CMK (cell line): ENCODE measurements at regions not wholly inside any gene's neighbourhood (a gene's known extent, or its start where the extent isn't known, plus 50 kb on each side); places are given as distances from the start of the nearest gene placed in this dataset.
"Not testable (repeated sequence)": the region's sequence is repeated elsewhere in the genome, so short reads cannot be mapped to it uniquely, and the experiment has no call there.

ENCODE experiments used
- DNase-seq: peaks from one replicate; pipeline ENCODE4 v3.0.0-alpha.2; 2010; ENCODE audit warnings: low read depth

DNA sequence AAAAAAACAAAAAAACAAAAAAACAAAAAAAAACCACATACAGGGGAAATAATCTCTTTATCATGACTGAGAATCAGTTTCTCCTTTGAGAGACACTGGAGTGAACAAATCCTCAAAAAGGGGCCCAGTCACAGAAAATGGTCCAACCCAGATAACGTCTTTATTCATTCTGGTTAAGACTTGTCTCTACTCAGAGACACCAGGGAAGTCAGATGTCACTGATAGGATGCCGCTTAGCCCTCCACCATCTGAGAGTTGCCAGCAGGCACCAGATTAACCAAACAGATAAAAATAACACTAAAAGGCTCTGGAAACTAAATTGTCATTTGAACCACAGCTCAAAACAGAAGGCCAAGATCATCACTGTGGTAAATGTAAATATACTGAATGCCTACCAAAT, 1163.4 kb upstream of the ATXN8OS start:
- DNase-seq, result no peak

DNA sequence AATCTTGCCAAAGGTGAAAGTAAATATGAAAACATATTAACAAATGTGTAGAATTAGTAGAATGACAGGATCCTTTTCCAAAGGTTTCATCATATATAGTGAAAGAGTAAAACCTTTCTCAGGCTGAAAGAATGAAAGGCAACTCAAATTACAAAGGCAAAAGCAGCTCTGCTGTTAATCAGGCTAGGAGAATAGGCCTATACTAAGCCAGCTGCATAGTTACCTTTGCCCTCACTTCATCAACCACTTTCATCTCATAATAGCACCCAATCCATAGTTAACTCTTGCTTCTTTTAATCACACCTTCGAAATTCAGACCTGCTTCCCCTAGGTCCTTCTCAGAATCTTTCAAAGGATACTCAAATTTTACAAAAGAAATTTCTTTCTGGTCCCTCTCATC, 1167.6 kb upstream of the ATXN8OS start:
- no peak for DNase-seq

DNA sequence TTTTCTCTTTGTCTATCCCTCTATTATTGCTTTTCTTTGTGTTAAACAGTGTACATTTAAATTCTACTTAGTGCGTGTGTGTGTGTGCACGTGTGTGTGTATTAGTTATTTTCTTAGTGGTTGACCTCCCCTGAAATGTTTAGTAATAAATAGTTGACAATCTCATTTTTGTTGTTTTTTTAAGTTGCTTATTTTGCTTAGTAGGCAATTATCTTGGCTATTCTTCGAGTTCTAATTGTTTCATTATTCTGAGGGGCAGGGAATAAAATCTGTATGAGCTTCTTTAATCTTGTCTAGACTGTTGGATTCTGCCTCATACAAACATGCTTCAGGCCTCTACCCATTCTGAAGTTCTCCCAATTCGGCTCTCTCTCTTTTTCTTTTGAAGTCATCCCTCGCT, 1169.0 kb upstream of the ATXN8OS start:
- no peak for DNase-seq

DNA sequence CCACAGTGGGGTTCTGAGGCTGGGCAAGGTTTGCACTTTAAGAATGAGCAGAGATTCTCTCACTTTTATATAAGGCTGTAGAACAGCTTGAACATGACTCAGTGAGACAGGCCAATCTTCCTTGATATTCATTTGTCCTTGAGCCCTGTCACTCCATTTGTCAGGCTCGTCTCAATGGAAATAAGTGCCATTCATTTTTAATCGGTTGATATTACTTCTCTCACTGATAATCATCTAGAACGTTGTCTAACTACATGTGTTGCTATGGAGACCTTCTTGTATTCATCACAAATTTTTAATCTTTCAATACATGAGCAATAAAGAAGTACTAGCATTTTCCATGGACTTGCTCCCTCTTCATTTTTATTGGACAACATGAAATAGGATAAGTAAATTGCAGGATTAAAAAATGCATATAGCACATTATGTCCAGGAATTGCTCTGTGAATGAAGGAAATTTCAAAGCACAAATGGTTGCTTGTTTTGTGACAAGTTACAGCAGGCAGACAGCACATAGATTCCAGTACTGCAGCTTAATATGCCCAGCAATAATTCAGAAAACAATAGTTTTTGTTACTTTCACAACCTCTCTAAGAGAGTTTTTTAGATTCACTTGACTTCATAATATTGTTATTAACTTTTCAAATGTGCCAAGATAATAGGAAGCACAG, 1178.4 kb upstream of the ATXN8OS start:
- DNase-seq, result no peak

DNA sequence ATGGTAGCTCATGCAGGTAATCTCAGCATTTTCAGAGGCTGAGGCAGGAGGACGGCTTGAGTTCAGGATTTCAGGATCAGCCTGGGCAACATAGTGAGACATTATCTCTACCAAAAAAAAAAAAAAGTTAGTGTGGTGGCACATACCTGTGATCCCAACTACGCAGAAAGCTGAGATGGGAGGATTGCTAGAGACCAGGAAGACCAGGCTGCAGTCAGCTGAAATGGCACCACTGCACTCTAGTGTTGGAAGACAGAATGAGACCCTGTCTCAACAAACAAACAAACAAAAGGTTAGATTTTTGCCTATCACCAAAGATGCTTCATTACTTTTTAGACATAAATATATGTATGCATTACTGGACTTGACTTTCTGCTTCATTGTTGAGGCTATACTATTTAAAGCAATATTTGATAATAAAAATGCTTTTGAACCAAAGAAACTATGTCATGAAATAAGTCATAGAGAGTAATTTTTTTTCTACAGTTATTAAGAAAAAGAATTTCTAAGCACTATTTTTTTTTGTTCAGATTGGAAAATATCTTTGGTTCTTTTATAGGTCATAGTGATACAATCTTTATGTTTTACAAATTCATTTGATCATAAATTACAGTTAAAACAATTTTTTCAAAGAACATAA, 1180.1 kb upstream of the ATXN8OS start:
- no peak for DNase-seq

DNA sequence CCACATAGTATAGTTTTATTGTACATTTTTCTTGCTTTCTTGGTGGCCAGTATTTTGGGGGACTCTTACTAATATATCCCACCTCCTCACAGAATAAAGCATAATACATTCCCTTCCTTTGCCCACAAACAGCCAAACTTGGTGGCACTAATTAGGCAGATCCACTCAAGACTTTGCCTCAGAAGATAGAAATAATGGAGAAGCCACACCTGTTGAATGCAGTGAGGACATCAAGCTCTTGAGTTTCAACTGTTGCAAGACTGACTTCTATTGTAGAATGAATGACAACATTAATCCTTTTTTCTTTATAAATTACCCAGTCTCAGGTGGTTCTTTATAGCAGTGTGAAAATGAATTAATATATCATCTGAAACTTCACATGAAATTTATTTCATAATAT, 1183.6 kb upstream of the ATXN8OS start:
- no peak for DNase-seq

DNA sequence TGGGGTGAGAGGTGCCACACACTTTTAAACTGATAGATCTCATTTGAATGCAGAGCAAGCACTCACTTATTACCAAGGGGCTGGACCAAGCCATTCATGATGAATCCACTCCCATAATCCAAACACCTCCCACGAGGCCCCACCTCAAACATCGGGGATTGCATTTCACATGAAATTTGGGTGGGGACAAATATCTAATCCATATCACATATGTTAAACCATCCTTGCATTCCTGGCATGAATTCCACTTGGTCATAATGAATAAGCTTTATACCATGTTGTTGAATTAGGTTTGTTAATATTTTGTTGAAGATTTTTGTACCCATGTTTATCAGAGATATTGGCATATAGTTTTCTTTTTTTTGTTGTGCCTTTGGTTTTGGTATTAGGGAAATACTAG, 1198.7 kb upstream of the ATXN8OS start:
- DNase-seq, result no peak

DNA sequence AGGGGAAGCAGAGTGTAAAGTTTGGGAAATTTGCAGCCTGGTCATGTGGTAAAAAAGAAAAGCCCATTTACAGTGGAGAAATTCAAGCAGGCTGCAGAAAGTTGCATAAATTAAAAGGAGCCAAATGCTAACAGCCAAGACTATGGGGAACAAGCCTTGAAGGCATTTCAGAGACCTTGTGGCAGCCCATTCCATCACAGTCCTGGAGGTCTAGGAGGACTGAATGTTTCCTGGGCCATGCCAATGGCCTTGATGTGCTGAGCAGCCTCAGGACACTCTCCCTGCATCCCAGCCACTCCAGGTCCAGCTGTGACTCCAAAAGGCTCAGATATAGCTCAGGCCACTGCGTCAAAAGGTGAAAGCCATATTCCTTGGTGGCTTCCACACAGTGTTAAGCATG, 1202.4 kb upstream of the ATXN8OS start:
- DNase-seq, result no peak

DNA sequence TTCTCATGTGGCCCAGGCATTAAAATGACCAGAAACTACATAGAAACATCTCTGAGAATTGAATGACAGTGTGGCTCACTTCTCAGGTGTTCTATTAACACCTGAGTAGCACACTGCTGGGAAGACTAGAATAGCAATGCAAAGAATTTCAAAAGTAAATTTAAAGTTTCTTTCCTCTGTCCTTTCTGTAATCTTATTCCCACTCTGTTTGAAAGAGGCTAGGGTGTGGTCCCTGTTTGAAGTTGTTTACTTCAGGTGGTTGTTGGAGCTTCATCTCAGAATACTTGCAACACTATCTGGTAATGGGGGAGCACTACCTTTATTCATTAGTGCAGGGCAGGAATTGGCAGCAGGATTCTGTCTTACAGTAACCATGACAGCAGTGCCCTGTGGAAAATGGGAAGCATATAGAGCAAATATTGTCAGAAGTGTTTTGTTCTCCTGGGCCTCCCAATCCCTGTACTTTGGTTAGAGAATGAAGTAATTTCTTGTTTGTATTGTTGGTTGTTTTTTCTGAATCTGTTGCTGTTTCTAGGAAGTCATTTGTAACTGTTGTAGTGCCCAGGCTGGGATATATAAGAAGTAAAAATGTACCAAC, 1210.2 kb upstream of the ATXN8OS start:
- no peak for DNase-seq

DNA sequence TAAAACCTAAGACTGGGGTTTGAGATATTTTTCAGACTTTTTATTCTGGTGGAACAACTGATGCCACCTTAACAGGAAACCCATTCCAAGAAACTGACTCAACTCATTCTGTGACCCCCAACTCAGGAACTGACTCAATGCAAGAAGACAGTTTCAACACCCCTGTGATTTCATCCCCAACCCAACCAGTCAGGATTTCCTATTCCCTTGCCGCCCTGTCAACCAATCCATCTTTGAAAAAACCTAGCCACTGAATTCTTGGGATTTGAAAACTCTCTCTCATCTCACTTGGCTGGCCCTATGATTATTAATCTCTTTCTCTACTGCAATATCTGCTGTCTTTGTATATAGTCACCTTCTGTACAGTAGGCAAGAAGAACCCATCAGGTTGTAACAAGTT, 1211.9 kb upstream of the ATXN8OS start:
- DNase-seq, result no peak

DNA sequence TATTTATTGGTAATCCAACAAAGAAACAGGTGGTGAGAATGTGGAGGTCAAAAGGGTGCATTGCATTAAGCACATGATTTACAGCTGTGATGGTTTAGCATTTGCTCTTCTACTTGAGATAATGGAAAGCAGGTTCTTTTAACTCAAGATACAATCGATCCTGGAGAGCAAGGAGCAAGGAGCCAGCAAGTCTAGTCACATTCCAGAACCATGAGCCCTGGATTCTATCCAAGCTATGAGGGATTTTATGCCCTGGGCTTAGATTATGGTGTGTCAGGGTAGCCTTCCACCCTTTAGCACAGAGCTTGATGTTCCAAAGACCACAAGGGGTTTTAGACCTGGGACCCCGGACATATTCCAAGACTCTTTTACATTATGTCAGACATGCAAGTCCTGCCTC, 1213.9 kb upstream of the ATXN8OS start:
- not testable (repeated sequence) for DNase-seq

DNA sequence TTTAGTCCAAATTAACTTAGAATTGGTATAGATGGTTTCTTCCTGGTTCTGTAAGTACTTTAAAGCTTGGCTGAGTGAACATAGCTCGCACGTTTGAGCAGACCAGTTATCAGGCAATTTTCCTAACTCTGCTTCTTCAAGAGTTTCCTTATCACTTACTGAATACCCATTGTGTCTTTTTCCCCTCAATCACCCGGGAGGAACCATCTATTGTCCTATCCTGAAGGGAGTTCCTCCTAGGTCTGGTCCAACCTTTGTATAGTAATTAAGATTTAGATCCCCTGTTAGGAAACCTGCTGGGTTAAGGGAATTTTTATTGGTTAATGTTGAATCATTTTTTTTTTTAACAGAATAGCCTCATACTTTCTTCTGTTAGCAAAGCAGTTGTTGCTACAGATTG, 1215.0 kb upstream of the ATXN8OS start:
- not testable (repeated sequence) for DNase-seq

DNA sequence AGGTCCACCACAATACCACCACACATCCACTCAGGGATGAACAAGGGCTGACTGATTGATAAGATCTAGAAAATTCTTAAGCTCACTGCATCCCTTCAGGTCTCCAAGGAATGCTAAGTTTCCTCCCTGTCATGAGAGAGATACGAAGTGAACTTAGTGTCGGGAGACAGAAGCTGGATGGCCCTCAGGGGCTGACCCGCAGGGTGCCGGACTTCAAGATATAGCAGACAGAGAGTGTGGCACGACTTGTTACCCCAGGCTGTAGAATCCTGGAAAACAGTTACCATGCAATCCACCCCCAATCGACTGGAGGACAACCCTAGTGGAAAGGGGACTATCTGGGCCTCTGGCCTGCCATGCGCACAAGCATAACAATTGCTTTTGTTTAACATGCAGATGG, 1217.5 kb upstream of the ATXN8OS start:
- DNase-seq, result not testable (repeated sequence)

DNA sequence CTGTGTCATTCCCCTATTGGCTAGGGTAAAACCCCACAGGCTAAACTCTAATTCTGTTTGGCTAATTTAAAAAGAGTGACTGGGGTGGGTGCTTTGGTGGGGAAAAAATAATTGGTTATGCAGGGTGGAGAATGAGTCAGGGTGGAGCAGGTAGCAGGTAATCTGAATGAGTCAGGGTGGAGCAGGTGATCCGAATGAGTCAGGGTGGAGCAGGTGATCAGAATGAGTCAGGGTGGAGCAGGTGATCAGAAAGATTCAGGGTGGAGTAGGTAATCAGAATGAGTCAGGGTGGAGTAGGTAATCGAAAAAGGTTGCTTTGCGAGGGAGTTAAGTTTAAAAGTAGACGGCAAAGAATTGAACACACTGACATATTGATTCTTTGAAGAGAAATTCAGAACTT, 1218.8 kb upstream of the ATXN8OS start:
- DNase-seq, result no peak

DNA sequence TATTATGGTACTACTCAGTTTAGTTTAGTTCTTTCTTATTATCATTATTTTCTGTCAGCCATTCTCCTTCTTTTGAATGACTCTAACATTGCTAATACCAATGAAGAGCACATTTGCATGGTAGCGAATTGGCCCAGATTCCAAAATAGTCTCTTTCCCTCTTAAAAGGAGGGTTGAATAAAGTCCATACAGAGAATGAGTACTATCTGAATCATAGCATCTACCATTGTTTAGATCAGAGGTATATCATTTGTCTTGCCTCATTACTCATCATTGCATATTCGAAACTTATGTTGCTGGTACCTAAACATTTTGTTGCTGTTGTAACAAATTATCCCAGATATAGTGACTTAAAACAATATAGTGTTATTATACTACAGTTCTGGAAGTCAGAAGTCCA, 1235.3 kb upstream of the ATXN8OS start:
- no peak for DNase-seq

DNA sequence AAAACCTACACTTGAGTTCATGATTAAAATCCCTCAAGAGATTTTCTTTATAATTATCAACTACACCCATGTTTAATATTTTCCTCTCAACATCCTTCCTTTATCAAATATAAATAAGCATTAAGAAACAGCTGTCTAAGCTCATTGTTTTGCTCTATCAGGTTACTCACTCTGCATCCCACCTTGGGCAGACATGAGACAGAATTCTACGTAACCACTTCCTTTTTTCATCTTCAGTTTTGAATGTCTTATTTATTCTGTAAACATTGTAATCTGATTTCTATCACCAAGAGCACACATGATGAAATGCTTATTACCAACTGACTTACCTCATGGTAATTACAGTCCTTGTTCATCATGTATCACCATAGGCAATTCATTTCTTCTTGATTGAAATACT, 1256.6 kb upstream of the ATXN8OS start:
- DNase-seq, result no peak

DNA sequence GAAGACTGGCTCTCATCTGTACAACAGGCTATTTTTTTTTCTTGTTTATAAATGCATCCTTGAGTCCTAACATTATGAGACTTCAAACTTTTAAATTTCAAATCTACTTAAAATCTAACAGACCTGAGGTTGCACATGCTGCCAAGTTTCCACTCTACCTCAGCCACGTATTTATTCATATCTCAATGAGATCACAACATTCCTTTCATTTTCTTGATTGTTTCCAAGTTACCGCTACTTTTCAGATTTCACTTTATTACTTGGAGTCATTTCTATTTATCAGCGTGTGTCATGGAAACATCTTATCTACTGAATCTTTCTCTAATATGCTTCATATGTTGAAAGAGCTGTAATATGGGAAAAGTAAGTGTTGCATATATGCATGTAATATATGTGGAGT, 1257.5 kb upstream of the ATXN8OS start:
- no peak for DNase-seq

DNA sequence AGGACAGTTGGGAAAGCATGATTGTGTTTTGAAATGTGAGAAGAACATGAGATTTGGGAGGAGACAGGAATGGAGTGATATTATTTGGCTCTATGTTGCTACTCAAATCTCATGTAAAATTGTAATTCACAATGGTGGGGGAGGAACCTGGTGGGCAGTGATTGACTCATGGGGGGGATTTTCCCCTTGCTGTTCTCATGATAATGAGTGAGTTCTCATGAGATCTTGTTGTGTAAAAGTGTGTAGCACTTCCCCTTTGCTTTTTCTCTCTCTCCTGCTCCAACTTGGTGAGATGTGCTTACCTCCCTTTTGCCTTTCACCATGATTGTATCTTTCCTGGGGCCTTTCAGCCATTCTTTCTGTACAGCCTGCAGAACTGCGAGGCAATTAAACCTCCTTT, 1261.0 kb upstream of the ATXN8OS start:
- DNase-seq, result no peak

DNA sequence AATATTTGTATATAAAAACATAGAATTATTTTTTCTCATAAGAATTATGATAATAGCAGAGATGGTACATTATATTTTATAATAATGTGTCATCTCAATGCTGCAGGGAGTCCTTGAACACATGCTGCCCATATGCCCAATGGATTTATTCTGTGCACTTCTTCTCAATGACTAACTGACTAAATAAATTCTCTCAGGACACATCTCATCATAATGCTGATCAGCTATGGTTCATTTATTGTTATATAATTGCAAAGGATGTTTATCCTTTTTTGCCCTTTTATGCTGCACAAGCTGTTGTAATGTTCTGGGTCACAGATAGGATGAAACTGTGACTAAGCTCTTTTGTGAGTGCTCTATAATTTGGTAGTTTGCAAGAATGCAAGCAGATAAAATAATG, 1273.3 kb upstream of the ATXN8OS start:
- no peak for DNase-seq

DNA sequence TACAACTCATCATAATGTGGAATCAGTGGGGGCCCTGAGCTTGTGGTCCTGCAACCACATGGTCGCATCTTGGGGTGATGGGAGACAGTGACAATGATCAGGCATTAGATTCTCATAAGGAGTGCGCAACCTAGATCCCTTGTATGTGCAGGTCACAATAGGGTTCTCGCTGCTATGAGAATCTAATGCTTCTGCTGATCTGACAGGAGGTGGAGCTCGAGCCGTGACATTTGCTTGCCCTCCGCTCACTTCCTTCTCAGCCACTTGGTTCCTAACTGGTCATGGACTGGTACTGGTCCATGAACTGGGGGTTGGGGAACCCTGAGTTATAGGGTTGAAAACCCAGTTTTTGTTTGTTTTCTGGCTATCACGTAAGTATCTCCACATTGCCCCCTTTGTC, 1290.9 kb upstream of the ATXN8OS start:
- no peak for DNase-seq

DNA sequence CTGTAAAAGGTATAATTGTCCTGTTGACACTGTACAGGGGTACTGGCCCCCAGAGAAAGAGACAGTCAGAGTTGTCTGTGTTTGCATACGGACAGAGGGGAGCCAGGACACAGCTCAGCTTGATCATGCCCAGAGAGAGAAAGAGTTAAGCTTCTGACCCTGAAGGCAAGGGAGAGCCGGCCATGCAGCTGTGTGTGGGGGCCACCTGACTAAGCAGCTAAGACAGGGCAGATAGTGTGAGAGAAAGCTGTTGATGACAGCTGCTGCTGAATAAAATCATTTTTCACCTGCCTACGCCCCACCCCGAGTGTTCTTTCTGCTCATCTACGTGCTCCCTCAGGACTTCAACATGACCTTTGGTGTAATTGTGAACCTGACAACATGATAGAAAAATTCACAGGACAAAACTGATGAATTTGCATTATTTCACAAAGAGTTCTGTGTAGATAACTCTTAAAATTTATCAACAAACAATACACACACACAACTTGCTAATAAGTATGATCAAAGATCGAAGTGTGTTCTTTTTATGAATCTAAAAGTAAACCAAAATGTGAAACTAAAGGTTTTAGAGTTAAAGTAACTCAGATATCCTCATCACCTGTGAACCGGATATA, 1294.3 kb upstream of the ATXN8OS start:
- DNase-seq, result no peak

DNA sequence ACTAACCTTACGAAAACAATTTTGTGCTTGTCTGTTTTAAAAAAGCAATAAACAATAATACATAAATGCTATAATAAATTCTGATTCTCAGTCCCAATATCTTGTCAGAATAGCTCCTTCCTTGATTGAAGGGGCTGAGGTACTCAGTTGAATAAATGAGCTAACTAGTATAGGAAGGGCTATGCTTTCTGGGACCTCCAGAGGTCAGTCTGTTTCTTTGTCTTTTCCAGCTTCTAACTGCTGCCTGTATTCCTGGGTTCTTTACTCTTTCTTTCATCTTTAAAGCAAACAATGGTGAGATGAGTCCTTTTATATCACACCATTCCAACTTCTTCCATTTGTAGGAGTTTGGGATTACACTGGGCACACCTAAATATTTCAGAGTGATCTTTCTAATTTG, 1297.0 kb upstream of the ATXN8OS start:
- no peak for DNase-seq

DNA sequence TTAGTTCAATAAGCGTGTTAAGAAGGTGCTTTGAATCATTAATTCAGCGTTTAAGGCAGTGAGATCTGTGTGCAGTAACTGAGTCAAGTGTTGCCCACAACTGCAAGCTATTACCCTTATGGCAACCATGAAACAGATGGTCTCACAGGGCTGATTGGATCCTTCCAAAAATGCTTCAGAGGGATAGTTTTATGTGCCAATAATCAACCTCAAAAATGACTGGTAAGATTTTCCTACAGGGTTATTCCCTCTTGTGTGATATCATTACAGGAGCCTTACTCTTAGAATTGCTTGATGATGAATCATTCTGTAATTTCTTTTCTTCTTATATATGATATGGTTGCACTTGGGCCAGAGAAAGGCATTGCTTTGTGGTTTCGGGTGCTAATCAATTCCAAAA, 1299.2 kb upstream of the ATXN8OS start:
- no peak for DNase-seq
